Tibial nerve (tissue), 4 donors: ENCODE measurements at regions not wholly inside any gene's neighbourhood (a gene's known extent, or its start where the extent isn't known, plus 50 kb on each side); places are given as distances from the start of the nearest gene placed in this dataset.

ENCODE experiments used
- DNase-seq, 2 donors: peaks; one replicate each; pipeline ENCODE4 v3.0.0-alpha.2; 2019; ENCODE audit warnings: low spot score in 2 of 2
- H3K27ac ChIP-seq, 4 donors: fragments of 200-600 bp; sonication (generic) in 3 of 4; one replicate each; pipeline ENCODE4 v1.5.1; 2017 to 2019; ENCODE audit warnings: mild to moderate bottlenecking in 1 of 4
- H3K27me3 ChIP-seq, 2 donors: fragments of 200-600 bp; sonication (generic) in 1 of 2; one replicate each; pipeline versions ENCODE4 v1.5.1 to v1.6.0; 2017 to 2019
- H3K36me3 ChIP-seq, 3 donors: fragments of 200-600 bp; sonication (generic); one replicate each; pipeline ENCODE4 v1.5.1; 2018 to 2019
- H3K4me1 ChIP-seq, 4 donors: fragments of 200-600 bp; sonication (generic) in 3 of 4; one replicate each; pipeline ENCODE4 v1.5.1; 2017 to 2019
- H3K4me3 ChIP-seq, 4 donors: fragments of 200-600 bp; sonication (generic) in 3 of 4; one replicate each; pipeline ENCODE4 v1.5.1; 2017 to 2019; ENCODE audit warnings: mild to moderate bottlenecking in 1 of 4, moderate library complexity in 1 of 4
- H3K9me3 ChIP-seq, 4 donors: fragments of 200-600 bp; sonication (generic) in 3 of 4; one replicate each; pipeline ENCODE4 v1.5.1; 2017 to 2019
- EP300 ChIP-seq, 2 donors: sonication (generic); formaldehyde crosslinking; IDR thresholded peaks; one replicate each; pipeline ENCODE4 v1.6.1; 2017; ENCODE audit warnings: antibody characterized with exemption in 2 of 2, mild to moderate bottlenecking in 1 of 2
- POLR2A ChIP-seq, 2 donors: fragments of 450-650 bp; IDR thresholded peaks; one replicate each; pipeline ENCODE4 v1.6.1; 2017; ENCODE audit warnings: antibody characterized with exemption in 2 of 2, mild to moderate bottlenecking in 2 of 2, moderate library complexity in 2 of 2
- WGBS, 2 donors: methylation state at CpG; one replicate each; pipeline ENCODE4 v1.1.5; 2018; 5-methylcytosine and 5-hydroxymethylcytosine counted together
- TF ChIP-seq, protein P1 (sequence below), 5 experiments: fragments of 200-600 bp in 3 of 5; fragments of 450-650 bp in 2 of 5; sonication (generic) in 3 of 5; IDR thresholded peaks; one replicate each; pipeline ENCODE4 v1.5.1; 2016 to 2019; ENCODE audit warnings: antibody characterized with exemption in 5 of 5, mild to moderate bottlenecking in 3 of 5, moderate library complexity in 2 of 5

DNA sequence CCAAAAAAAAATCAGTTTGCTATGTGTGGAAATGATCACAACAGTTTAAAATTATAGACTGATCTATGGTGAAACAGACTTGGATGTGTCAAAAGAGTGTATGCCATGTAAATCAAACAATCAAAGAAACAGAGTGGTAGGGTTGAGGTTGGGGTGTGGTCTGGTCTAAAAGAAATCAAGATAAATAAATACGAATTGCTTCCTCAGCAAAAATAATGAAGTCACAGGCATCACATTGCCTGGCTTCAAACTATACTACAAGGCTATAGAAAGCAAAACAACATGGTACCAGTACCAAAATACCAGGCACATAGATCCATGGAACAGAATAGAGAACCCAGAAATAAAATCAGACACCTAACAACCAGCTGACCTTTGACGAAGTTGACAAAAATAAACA lies 1796.9 kb downstream of the NCAM2 start:
- H3K36me3 ChIP-seq, result no peaks in the 10 kb centered on the region
- no peak overlapping the region for H3K4me3 ChIP-seq
- no peaks in the 10 kb centered on the region for H3K9me3 ChIP-seq
- 87 to 88% methylated on average over 2 of the region's 2 CpGs for WGBS, 2 donors
- no peaks in the 10 kb centered on the region for H3K27me3 ChIP-seq
- TF ChIP-seq POLR2A (IDR thresholded peaks at IDR 0.05), result no peak
- TF ChIP-seq, protein P1, sequence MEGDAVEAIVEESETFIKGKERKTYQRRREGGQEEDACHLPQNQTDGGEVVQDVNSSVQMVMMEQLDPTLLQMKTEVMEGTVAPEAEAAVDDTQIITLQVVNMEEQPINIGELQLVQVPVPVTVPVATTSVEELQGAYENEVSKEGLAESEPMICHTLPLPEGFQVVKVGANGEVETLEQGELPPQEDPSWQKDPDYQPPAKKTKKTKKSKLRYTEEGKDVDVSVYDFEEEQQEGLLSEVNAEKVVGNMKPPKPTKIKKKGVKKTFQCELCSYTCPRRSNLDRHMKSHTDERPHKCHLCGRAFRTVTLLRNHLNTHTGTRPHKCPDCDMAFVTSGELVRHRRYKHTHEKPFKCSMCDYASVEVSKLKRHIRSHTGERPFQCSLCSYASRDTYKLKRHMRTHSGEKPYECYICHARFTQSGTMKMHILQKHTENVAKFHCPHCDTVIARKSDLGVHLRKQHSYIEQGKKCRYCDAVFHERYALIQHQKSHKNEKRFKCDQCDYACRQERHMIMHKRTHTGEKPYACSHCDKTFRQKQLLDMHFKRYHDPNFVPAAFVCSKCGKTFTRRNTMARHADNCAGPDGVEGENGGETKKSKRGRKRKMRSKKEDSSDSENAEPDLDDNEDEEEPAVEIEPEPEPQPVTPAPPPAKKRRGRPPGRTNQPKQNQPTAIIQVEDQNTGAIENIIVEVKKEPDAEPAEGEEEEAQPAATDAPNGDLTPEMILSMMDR (IDR thresholded peaks at IDR 0.05), result no peak
- TF ChIP-seq EP300 (IDR thresholded peaks at IDR 0.05), result no peak
- DNase-seq, result no peak
- H3K27ac ChIP-seq, result no peak overlapping the region
- no peaks in the 10 kb centered on the region for H3K4me1 ChIP-seq

DNA sequence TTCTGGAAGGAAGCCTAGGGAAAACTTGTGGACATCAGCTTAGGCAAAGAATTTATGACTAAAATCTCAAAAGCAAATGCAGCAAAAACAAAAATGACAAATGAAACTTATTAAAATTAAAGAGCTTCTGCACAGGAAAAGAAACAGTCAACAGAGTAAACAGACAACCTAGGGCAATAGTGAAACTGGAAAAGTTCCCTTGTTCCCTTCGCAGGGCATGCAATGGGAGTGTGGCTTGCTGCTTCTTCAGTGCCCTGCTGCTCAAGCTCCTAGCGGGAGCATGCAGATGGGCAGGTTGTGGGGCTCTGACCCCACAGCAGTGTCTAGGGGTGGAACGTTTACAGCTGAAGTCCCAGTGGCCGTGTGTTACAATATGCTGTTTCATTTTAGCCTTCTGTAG lies 1797.4 kb downstream of the NCAM2 start:
- Histone ChIP-seq H3K27me3 (no peaks in the 10 kb centered on the region), H3K4me1 (no peaks in the 10 kb centered on the region), H3K36me3 (no peaks in the 10 kb centered on the region), H3K9me3 (no peaks in the 10 kb centered on the region), H3K27ac (no peak overlapping the region), H3K4me3 (no peak overlapping the region)
- DNase-seq, result no peak
- WGBS, 2 donors, result 52 to 68% methylated on average over 4 of the region's 4 CpGs
- TF ChIP-seq POLR2A (IDR thresholded peaks at IDR 0.05) (no peak), EP300 (IDR thresholded peaks at IDR 0.05) (no peak)
- TF ChIP-seq, protein P1 (IDR thresholded peaks at IDR 0.05), result no peak

GRCh38 chr21:22796147-22796546 lies 1797.9 kb downstream of the NCAM2 start:
- Histone ChIP-seq H3K4me3 (no peak overlapping the region), H3K36me3 (no peaks in the 10 kb centered on the region), H3K4me1 (no peaks in the 10 kb centered on the region), H3K27ac (no peak overlapping the region), H3K9me3 (no peaks in the 10 kb centered on the region), H3K27me3 (no peaks in the 10 kb centered on the region)
- DNase-seq, result no peak
- TF ChIP-seq EP300 (IDR thresholded peaks at IDR 0.05) (no peak), POLR2A (IDR thresholded peaks at IDR 0.05) (no peak)
- TF ChIP-seq, protein P1 (IDR thresholded peaks at IDR 0.05), result no peak
- 87 to 91% methylated on average over 9 of the region's 9 CpGs for WGBS, 2 donors

GRCh38 chr21:22804151-22804550 lies 1805.9 kb downstream of the NCAM2 start:
- TF ChIP-seq, protein P1 (IDR thresholded peaks at IDR 0.05), result no peak
- H3K4me1 ChIP-seq, result no peaks in the 10 kb centered on the region
- H3K27ac ChIP-seq, result no peak overlapping the region
- 44 to 47% methylated on average over 3 of the region's 3 CpGs for WGBS, 2 donors
- no peaks in the 10 kb centered on the region for H3K27me3 ChIP-seq
- H3K36me3 ChIP-seq, result no peaks in the 10 kb centered on the region
- DNase-seq, result no peak
- no peak overlapping the region for H3K4me3 ChIP-seq
- no peaks in the 10 kb centered on the region for H3K9me3 ChIP-seq

GRCh38 chr21:22806278-22806677 lies 1808.1 kb downstream of the NCAM2 start:
- Histone ChIP-seq H3K27me3 (no peaks in the 10 kb centered on the region), H3K27ac (no peak overlapping the region), H3K9me3 (no peaks in the 10 kb centered on the region), H3K4me3 (no peak overlapping the region), H3K4me1 (no peaks in the 10 kb centered on the region), H3K36me3 (no peaks in the 10 kb centered on the region)
- WGBS, 2 donors, result 85 to 94% methylated on average over 3 of the region's 3 CpGs
- TF ChIP-seq POLR2A (IDR thresholded peaks at IDR 0.05), result no peak
- TF ChIP-seq EP300 (IDR thresholded peaks at IDR 0.05), result no peak
- TF ChIP-seq, protein P1 (IDR thresholded peaks at IDR 0.05), result no peak
- DNase-seq, result no peak
